ENCODE measurements at regions not wholly inside any gene's neighbourhood (a gene's known extent, or its start where the extent isn't known, plus 50 kb on each side); places are given as distances from the start of the nearest gene placed in this dataset.

- H3K4me3 ChIP-seq (replicated peaks in 1 of 3; ENCODE audit: insufficient read depth in 1 of 3, low read depth in 2 of 3, low read length in 3 of 3) = no peak overlapping the region
- intact Hi-C loops (cut with micrococcal nuclease; ENCODE audit: unreplicated experiment) = no loop called here
- no peak for FAIRE-seq
Measured at GRCh38 chr4:18878561-18878960, 857.0 kb upstream of the LCORL start.

DNA sequence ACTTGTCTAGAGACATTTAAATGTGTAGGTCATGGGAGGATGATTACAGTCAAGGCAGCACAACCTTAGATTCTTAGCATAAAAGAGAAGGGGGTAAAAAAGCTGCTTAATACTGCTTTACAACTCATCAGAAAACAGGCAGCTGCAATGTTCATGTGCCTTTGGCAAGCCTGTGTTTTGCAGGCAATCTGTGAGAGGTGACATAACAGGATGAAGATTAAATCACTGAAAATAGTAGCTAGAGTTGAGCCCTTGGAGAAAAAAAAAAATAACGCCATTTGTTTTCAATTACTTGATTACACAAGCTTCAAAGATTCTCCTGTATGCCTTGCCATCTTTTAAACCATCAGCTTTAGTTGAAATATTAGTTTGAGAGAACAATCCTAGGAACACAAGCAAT is 847.6 kb upstream of the LCORL start:
- no TSS peak for BruUV-seq (replicated peaks)
- in situ Hi-C loops (cut with HindIII; ENCODE audit: extremely low pct_ligation_motif_present, low pct_unique_long_range_greater_than_20kb) (no loop called here), intact Hi-C loops (cut with micrococcal nuclease; ENCODE audit: unreplicated experiment) (no loop called here)
- Histone ChIP-seq H3K27me3 (ENCODE audit: control insufficient read depth in 1 of 2, insufficient read depth in 2 of 2, low read length in 2 of 2) (no peaks in the 10 kb centered on the region), H3K9ac (ENCODE audit: insufficient read depth, low read depth, low read length) (no peak overlapping the region), H3K36me3 (replicated peaks in 1 of 2; ENCODE audit: control insufficient read depth in 1 of 2, insufficient read depth in 2 of 2, low read length in 2 of 2) (no peaks in the 10 kb centered on the region), H3K4me1 (ENCODE audit: insufficient read depth, low read length) (no peaks in the 10 kb centered on the region), H3K4me3 (replicated peaks in 1 of 3; ENCODE audit: insufficient read depth in 1 of 3, low read depth in 2 of 3, low read length in 3 of 3) (no peak overlapping the region), H4K20me1 (ENCODE audit: insufficient read depth, low read length) (no peaks in the 10 kb centered on the region), H3K9me3 (ENCODE audit: low read length) (peaks cover 87% of the 10 kb centered on the region), H2AFZ (ENCODE audit: low read length) (no peak overlapping the region), H3K79me2 (ENCODE audit: insufficient read depth, low read length) (no peaks in the 10 kb centered on the region), H3K4me2 (ENCODE audit: low read depth, low read length) (no peak overlapping the region), H3K27ac (ENCODE audit: extremely low read length, insufficient read depth, low read length) (no peak overlapping the region)
- no peak for FAIRE-seq
- ATAC-seq = no peak
- no peak for DNase-seq (ENCODE audit: low spot score)
- ChIA-PET POLR2A (no interaction called here), CTCF (ENCODE audit: low intra/inter-chr PET ratio, low total read pairs) (no interaction called here)
- WGBS (ENCODE audit: low lambda C conversion rate) = 0% methylated on average over 1 of the region's 1 CpG
- TF ChIP-seq TCF12 (IDR thresholded peaks at IDR 0.05) (no peak), TCF12 (CRISPR knock-in tag; IDR thresholded peaks at IDR 0.05) (no peak), ZC3H4 (CRISPR knock-in tag; IDR thresholded peaks at IDR 0.05; ENCODE audit: borderline replicate concordance) (no peak), ZNF552 (CRISPR knock-in tag; IDR thresholded peaks at IDR 0.05; ENCODE audit: borderline replicate concordance) (no peak), ZNF124 (CRISPR knock-in tag; IDR thresholded peaks at IDR 0.05) (no peak), PCBP1 (IDR thresholded peaks at IDR 0.05; ENCODE audit: borderline replicate concordance, low read depth, low read length) (no peak), HDAC2 (CRISPR knock-in tag; IDR thresholded peaks at IDR 0.05) (no peak), SOX13 (IDR thresholded peaks at IDR 0.05) (no peak), SOX13 (CRISPR knock-in tag; conservative IDR thresholded peaks at IDR 0.05 in 1 of 2, IDR thresholded peaks at IDR 0.05 in 1 of 2) (no peak), TAF15 (IDR thresholded peaks at IDR 0.05; ENCODE audit: low read depth, low read length, poor library complexity, severe bottlenecking) (no peak), XBP1 (CRISPR knock-in tag; IDR thresholded peaks at IDR 0.05) (no peak), ZNF678 (CRISPR knock-in tag; IDR thresholded peaks at IDR 0.05) (no peak), ZBTB25 (CRISPR knock-in tag; IDR thresholded peaks at IDR 0.05) (no peak)
- TF ChIP-seq, protein P1, sequence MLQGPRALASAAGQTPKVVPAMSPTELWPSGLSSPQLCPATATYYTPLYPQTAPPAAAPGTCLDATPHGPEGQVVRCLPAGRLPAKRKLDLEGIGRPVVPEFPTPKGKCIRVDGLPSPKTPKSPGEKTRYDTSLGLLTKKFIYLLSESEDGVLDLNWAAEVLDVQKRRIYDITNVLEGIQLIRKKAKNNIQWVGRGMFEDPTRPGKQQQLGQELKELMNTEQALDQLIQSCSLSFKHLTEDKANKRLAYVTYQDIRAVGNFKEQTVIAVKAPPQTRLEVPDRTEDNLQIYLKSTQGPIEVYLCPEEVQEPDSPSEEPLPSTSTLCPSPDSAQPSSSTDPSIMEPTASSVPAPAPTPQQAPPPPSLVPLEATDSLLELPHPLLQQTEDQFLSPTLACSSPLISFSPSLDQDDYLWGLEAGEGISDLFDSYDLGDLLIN (CRISPR knock-in tag; IDR thresholded peaks at IDR 0.05; ENCODE audit: borderline replicate concordance) = no peak

More at GRCh38 chr4:18878561-18878960, 857.0 kb upstream of the LCORL start:
- WGBS (ENCODE audit: low lambda C conversion rate) = 0% methylated on average over 1 of the region's 1 CpG
- in situ Hi-C loops (cut with HindIII; ENCODE audit: extremely low pct_ligation_motif_present, low pct_unique_long_range_greater_than_20kb) = no loop called here
- Histone ChIP-seq H3K27me3 (ENCODE audit: control insufficient read depth in 1 of 2, insufficient read depth in 2 of 2, low read length in 2 of 2) (no peaks in the 10 kb centered on the region), H2AFZ (ENCODE audit: low read length) (no peak overlapping the region), H3K27ac (ENCODE audit: extremely low read length, insufficient read depth, low read length) (no peak overlapping the region), H4K20me1 (ENCODE audit: insufficient read depth, low read length) (no peaks in the 10 kb centered on the region), H3K9me3 (ENCODE audit: low read length) (peaks cover 92% of the 10 kb centered on the region), H3K36me3 (replicated peaks in 1 of 2; ENCODE audit: control insufficient read depth in 1 of 2, insufficient read depth in 2 of 2, low read length in 2 of 2) (no peaks in the 10 kb centered on the region; a peak in 1 of 5 replicates), H3K4me1 (ENCODE audit: insufficient read depth, low read length) (no peaks in the 10 kb centered on the region), H3K79me2 (ENCODE audit: insufficient read depth, low read length) (no peaks in the 10 kb centered on the region), H3K4me2 (ENCODE audit: low read depth, low read length) (no peak overlapping the region), H3K9ac (ENCODE audit: insufficient read depth, low read depth, low read length) (no peak overlapping the region)
- no TSS peak for BruUV-seq (replicated peaks)
- DNase-seq (ENCODE audit: low spot score) = no peak
- TF ChIP-seq TAF1 (CRISPR knock-in tag; IDR thresholded peaks at IDR 0.05) = no peak
- TF ChIP-seq KLF12 (CRISPR knock-in tag; IDR thresholded peaks at IDR 0.05; ENCODE audit: borderline replicate concordance) = no peak
- TF ChIP-seq, protein P2, sequence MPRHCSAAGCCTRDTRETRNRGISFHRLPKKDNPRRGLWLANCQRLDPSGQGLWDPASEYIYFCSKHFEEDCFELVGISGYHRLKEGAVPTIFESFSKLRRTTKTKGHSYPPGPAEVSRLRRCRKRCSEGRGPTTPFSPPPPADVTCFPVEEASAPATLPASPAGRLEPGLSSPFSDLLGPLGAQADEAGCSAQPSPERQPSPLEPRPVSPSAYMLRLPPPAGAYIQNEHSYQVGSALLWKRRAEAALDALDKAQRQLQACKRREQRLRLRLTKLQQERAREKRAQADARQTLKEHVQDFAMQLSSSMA (CRISPR knock-in tag; IDR thresholded peaks at IDR 0.05) = no peak
- TF ChIP-seq MED8 (CRISPR knock-in tag; IDR thresholded peaks at IDR 0.05; ENCODE audit: insufficient replicate concordance) = no peak
- no peak for TF ChIP-seq TOPORS (CRISPR knock-in tag; IDR thresholded peaks at IDR 0.05)
- TF ChIP-seq SRSF4 (IDR thresholded peaks at IDR 0.05; ENCODE audit: low read depth, low read length, poor library complexity, severe bottlenecking) = no peak
- ChIA-PET CTCF (ENCODE audit: low intra/inter-chr PET ratio, low total read pairs) (no interaction called here), POLR2A (no interaction called here)
- no peak for ATAC-seq

Measured in HepG2 (cell line).